Trophoblast cell (in vitro differentiated cells and primary cell): ENCODE measurements at regions not wholly inside any gene's neighbourhood (a gene's known extent, or its start where the extent isn't known, plus 50 kb on each side); places are given as distances from the start of the nearest gene placed in this dataset.

Source experiments
- DNase-seq, 2 donors: peaks; one replicate each; pipeline ENCODE4 v3.0.0-alpha.2; 2016
- H2AFZ ChIP-seq: 2 replicates; pipeline ENCODE4 v1.6.1; 2013; ENCODE audit warnings: low read length, moderate library complexity, mild to moderate bottlenecking; ENCODE audit not compliant: insufficient read depth, poor library complexity
- H2AK5ac ChIP-seq: 2 replicates; pipeline ENCODE4 v1.6.1; 2013; ENCODE audit warnings: mild to moderate bottlenecking, low read length
- H2BK120ac ChIP-seq: 2 replicates; pipeline ENCODE4 v1.6.1; 2013; ENCODE audit warnings: low read length, mild to moderate bottlenecking, moderate library complexity; ENCODE audit not compliant: insufficient read depth, poor library complexity
- H2BK12ac ChIP-seq: 2 replicates; pipeline ENCODE4 v1.6.1; 2013; ENCODE audit warnings: mild to moderate bottlenecking, low read length, moderate library complexity
- H2BK5ac ChIP-seq: 2 replicates; pipeline ENCODE4 v1.6.1; 2013; ENCODE audit warnings: low read length, low read depth, moderate library complexity, mild to moderate bottlenecking; ENCODE audit not compliant: poor library complexity
- H3K14ac ChIP-seq: 2 replicates; pipeline ENCODE4 v1.6.1; 2013; ENCODE audit warnings: mild to moderate bottlenecking, low read length
- H3K18ac ChIP-seq: 2 replicates; pipeline ENCODE4 v1.6.1; 2013; ENCODE audit warnings: mild to moderate bottlenecking, low read length
- H3K23ac ChIP-seq: 2 replicates; pipeline ENCODE4 v1.6.1; 2013; ENCODE audit warnings: low read length
- H3K27ac ChIP-seq: 2 replicates; pipeline ENCODE4 v1.5.1; 2013; ENCODE audit warnings: low read depth, mild to moderate bottlenecking, inconsistent platforms, low read length, moderate library complexity
- H3K27me3 ChIP-seq: 2 replicates; pipeline ENCODE4 v1.6.1; 2013; ENCODE audit warnings: inconsistent platforms, mild to moderate bottlenecking, low read length, moderate library complexity; ENCODE audit not compliant: insufficient read depth
- H3K36me3 ChIP-seq, 2 experiments: 1 replicate in 1 of 2; 2 replicates in 1 of 2; pipeline ENCODE4 v1.6.1; 2013; ENCODE audit warnings: low read length in 2 of 2, mild to moderate bottlenecking in 2 of 2, moderate library complexity in 1 of 2; ENCODE audit not compliant: insufficient read depth in 2 of 2, control insufficient read depth in 1 of 2
- H3K4ac ChIP-seq: 2 replicates; pipeline ENCODE4 v1.6.1; 2013; ENCODE audit warnings: low read depth, mild to moderate bottlenecking, low read length, moderate library complexity
- H3K4me1 ChIP-seq, 2 experiments: 1 replicate in 1 of 2; 2 replicates in 1 of 2; pipeline ENCODE4 v1.6.1; 2013; ENCODE audit warnings: low read length in 2 of 2, mild to moderate bottlenecking in 2 of 2, moderate library complexity in 1 of 2; ENCODE audit not compliant: insufficient read depth in 2 of 2, control insufficient read depth in 1 of 2
- H3K4me2 ChIP-seq: 2 replicates; pipeline ENCODE4 v1.6.1; 2013; ENCODE audit warnings: inconsistent platforms, mild to moderate bottlenecking, low read length, moderate library complexity
- H3K4me3 ChIP-seq: 2 replicates; pipeline ENCODE4 v1.5.1; 2013; ENCODE audit warnings: mild to moderate bottlenecking, low read depth, low read length, inconsistent platforms
- H3K79me1 ChIP-seq: one replicate; pipeline ENCODE4 v1.6.1; 2013; ENCODE audit warnings: low read length
- H3K79me2 ChIP-seq: 2 replicates; pipeline ENCODE4 v1.6.1; 2013; ENCODE audit warnings: low read length, mild to moderate bottlenecking; ENCODE audit not compliant: control insufficient read depth, insufficient read depth, poor library complexity
- H3K9ac ChIP-seq: 2 replicates; pipeline ENCODE4 v1.6.1; 2013; ENCODE audit warnings: mild to moderate bottlenecking, low read length
- H3K9me3 ChIP-seq: 2 replicates; pipeline ENCODE4 v1.6.1; 2013; ENCODE audit warnings: low read depth, mild to moderate bottlenecking, control low read depth, inconsistent platforms, low read length; ENCODE audit not compliant: insufficient read depth
- H4K12ac ChIP-seq: 2 replicates; pipeline ENCODE4 v1.6.1; 2013; ENCODE audit warnings: low read depth, mild to moderate bottlenecking, low read length, moderate library complexity
- H4K8ac ChIP-seq: 2 replicates; pipeline ENCODE4 v1.6.1; 2013; ENCODE audit warnings: low read depth, mild to moderate bottlenecking, low read length, moderate library complexity
- H4K91ac ChIP-seq: one replicate; pipeline ENCODE4 v1.6.1; 2013; ENCODE audit warnings: low read depth, mild to moderate bottlenecking, low read length, moderate library complexity
- WGBS: extraction: QIAGEN DNeasy Blood & Tissue Kit; methylation state at CpG from one replicate; pipeline ENCODE4 v1.1.7; 2013; ENCODE audit warnings: missing lambda C conversion rate; ENCODE audit not compliant: insufficient read length, insufficient coverage; ENCODE audit errors: extremely low coverage; 5-methylcytosine and 5-hydroxymethylcytosine counted together

GRCh38 chr1:43066578-43066977 lies 105.5 kb downstream of the EBNA1BP2 start:
- Histone ChIP-seq H3K27me3 (no peaks in the 10 kb centered on the region), H3K9me3 (no peaks in the 10 kb centered on the region), H4K12ac (no peak overlapping the region), H3K23ac (no peak overlapping the region), H3K4me3 (no peak overlapping the region), H2BK120ac (peak overlapping the region; percentile 34), H3K18ac (no peak overlapping the region), H3K36me3 (no peaks in the 10 kb centered on the region), H2AFZ (no peak overlapping the region), H3K4ac (no peak overlapping the region), H4K8ac (no peak overlapping the region), H3K4me1 (peaks cover 11 to 24% of the 10 kb centered on the region in 2 experiments), H2AK5ac (no peak overlapping the region), H4K91ac (peak overlapping the region; percentile 57), H3K79me1 (peaks cover 30% of the 10 kb centered on the region), H3K4me2 (no peak overlapping the region), H3K14ac (no peak overlapping the region), H2BK12ac (peak overlapping the region; percentile 56), H3K27ac (no peak overlapping the region), H2BK5ac (no peak overlapping the region), H3K9ac (no peak overlapping the region), H3K79me2 (no peaks in the 10 kb centered on the region)
- no peak for DNase-seq
- no CpG with 5 or more reads among the region's 9 CpGs for WGBS

GRCh38 chr1:43065616-43066399 lies 106.3 kb downstream of the EBNA1BP2 start:
- no peak overlapping the region for H2BK120ac ChIP-seq
- no peak overlapping the region for H4K91ac ChIP-seq
- H3K79me1 ChIP-seq: peaks cover 25% of the 10 kb centered on the region
- H3K4ac ChIP-seq: no peak overlapping the region
- H3K18ac ChIP-seq: no peak overlapping the region
- no peak overlapping the region for H4K8ac ChIP-seq
- no CpG with 5 or more reads among the region's 13 CpGs for WGBS
- no peak overlapping the region for H2BK5ac ChIP-seq
- no peaks in the 10 kb centered on the region for H3K9me3 ChIP-seq
- H2AFZ ChIP-seq: no peak overlapping the region
- no peak overlapping the region for H3K4me2 ChIP-seq
- H3K14ac ChIP-seq: no peak overlapping the region
- H2BK12ac ChIP-seq: no peak overlapping the region
- no peak overlapping the region for H3K9ac ChIP-seq
- no peak overlapping the region for H2AK5ac ChIP-seq
- H3K23ac ChIP-seq: no peak overlapping the region
- DNase-seq: no peak
- no peaks in the 10 kb centered on the region for H3K36me3 ChIP-seq
- H3K27ac ChIP-seq: no peak overlapping the region
- peaks cover 11 to 21% of the 10 kb centered on the region in 2 experiments for H3K4me1 ChIP-seq
- H3K27me3 ChIP-seq: no peaks in the 10 kb centered on the region
- no peak overlapping the region for H4K12ac ChIP-seq
- H3K79me2 ChIP-seq: no peaks in the 10 kb centered on the region
- H3K4me3 ChIP-seq: no peak overlapping the region

- Histone ChIP-seq H3K18ac (no peak overlapping the region), H3K23ac (no peak overlapping the region), H2BK5ac (no peak overlapping the region), H3K4me1 (peaks cover 11 to 19% of the 10 kb centered on the region in 2 experiments), H4K12ac (no peak overlapping the region), H2AFZ (no peak overlapping the region), H3K36me3 (no peaks in the 10 kb centered on the region), H3K9me3 (no peaks in the 10 kb centered on the region), H3K9ac (no peak overlapping the region), H4K91ac (peak overlapping the region; percentile 37), H3K4ac (no peak overlapping the region), H3K4me3 (no peak overlapping the region), H3K14ac (no peak overlapping the region), H2BK120ac (no peak overlapping the region), H4K8ac (no peak overlapping the region), H3K4me2 (no peak overlapping the region), H3K27me3 (no peaks in the 10 kb centered on the region), H3K79me2 (no peaks in the 10 kb centered on the region), H2AK5ac (peak overlapping the region; percentile 24), H3K27ac (no peak overlapping the region), H2BK12ac (peak overlapping the region; percentile 44), H3K79me1 (peaks cover 22% of the 10 kb centered on the region)
- no peak for DNase-seq
- WGBS: no CpG with 5 or more reads among the region's 5 CpGs
These were observed 106.5 kb upstream of the SLC2A1 start for GRCh38 chr1:43065191-43065590.

GRCh38 chr1:43063394-43064219 lies 104.9 kb upstream of the SLC2A1 start:
- Histone ChIP-seq H4K91ac (peak overlapping the region; percentile 13), H3K23ac (no peak overlapping the region), H3K36me3 (no peaks in the 10 kb centered on the region), H3K79me1 (peaks cover 16% of the 10 kb centered on the region), H3K14ac (no peak overlapping the region), H3K27ac (no peak overlapping the region), H3K4me3 (no peak overlapping the region), H3K4ac (no peak overlapping the region), H2BK120ac (no peak overlapping the region), H3K79me2 (no peaks in the 10 kb centered on the region), H3K9ac (no peak overlapping the region), H3K9me3 (no peaks in the 10 kb centered on the region), H4K12ac (no peak overlapping the region), H2AFZ (no peak overlapping the region), H3K4me1 (peaks cover 6 to 12% of the 10 kb centered on the region in 2 experiments), H4K8ac (no peak overlapping the region), H3K4me2 (no peak overlapping the region), H2BK12ac (peak overlapping the region; percentile 40), H2BK5ac (no peak overlapping the region), H2AK5ac (no peak overlapping the region), H3K27me3 (no peaks in the 10 kb centered on the region), H3K18ac (no peak overlapping the region)
- WGBS: no CpG with 5 or more reads among the region's 10 CpGs
- DNase-seq: no peak
